ENCODE measurements at regions not wholly inside any gene's neighbourhood (a gene's known extent, or its start where the extent isn't known, plus 50 kb on each side); places are given as distances from the start of the nearest gene placed in this dataset.

DNA sequence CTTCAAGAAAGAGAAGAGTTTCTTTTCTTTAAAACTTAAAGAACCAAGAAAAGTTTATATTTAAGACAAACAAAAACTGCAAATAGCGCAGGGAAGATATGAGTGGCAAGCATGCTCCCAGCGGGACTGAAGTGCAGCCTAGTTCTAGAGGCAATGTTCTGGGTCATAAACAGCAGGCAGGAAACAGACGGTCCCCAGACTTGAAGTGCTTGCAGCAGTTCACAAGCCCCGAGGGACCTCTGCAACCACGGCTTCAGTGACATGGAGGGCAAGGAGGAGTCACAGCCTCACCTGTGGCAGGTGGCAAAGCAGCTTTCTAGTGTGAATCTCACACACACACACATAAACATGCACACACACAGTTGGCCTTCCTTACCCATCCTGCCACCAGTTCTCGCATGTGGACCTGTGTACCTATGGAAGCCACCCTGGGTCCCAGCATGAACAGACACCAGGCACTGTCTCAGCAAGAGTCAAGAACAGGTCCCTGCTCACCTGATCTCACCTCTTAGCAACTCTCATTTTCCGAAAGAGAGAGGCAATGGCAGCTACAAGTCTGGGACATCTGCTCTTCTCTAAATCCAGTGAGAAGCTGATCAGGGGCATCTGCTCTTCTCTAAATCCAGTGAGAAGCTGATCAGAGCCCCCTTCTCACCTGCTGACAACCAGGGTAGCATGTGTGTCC lies 162.0 kb downstream of the EFNB2 start:
- no peaks in the 10 kb centered on the region for H3K4me1 ChIP-seq
- no peak for DNase-seq

DNA sequence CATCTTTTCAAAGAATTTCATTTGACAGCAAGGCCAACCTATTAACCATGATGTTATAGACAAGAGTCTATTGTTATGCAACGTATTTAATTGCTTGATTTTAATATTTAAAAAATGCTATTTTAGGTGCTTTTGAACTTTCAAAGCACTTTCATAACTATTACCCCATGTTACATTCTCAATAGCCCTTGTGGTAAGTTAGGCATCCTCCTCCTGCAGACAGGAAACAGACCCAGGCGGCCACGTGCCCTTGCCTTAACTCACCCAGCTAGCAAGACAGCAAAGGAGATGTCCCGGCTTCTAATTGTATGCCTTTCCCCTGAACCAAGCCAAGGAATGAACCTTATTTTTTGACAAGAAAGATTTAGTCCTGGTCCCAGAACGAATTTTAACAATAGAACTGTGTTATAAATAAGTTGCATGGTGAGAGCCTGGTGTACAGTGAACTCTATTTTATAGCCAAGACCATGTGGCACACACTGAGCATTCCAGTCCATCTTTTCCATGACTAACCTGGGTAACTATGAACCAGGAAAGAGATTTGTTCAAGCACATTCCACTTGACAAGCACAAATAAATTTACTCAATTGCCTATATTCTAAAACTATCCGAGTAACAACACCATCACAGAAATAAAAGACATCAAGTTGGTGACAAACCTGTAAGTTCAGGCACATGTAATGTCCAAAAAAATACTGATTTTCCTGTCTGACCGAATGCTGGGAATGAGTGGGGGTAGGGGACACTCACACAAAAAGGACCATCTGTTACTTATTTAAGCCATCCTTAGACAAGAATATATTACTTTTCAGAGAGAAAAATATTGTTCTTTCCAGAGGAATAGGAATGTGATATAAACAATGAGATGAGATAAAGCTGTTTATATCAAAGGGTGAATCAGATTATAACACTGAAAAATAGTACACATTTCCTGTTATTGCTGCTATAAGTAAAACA lies 163.0 kb downstream of the EFNB2 start:
- ATAC-seq = no peak

More for the DNA sequence above, 162.0 kb downstream of the EFNB2 start:
- no peaks in the 10 kb centered on the region for H3K27me3 ChIP-seq
- H3K9me3 ChIP-seq = no peaks in the 10 kb centered on the region
- no peak for ATAC-seq
- H3K4me3 ChIP-seq = no peak overlapping the region
- no peak for TF ChIP-seq POLR2A (IDR thresholded peaks at IDR 0.05)
- no peak for TF ChIP-seq CTCF (IDR thresholded peaks at IDR 0.05)
- intact Hi-C loops (cut with DNase I) = no loop called here
- H3K36me3 ChIP-seq (replicated peaks in 1 of 2; ENCODE audit: insufficient read depth in 1 of 2, low read depth in 2 of 2) = no peaks in the 10 kb centered on the region
- WGBS, 2 donors = 50 to 52% methylated on average over 6 to 7 of the region's 7 CpGs
- no peak overlapping the region for H3K27ac ChIP-seq

DNA sequence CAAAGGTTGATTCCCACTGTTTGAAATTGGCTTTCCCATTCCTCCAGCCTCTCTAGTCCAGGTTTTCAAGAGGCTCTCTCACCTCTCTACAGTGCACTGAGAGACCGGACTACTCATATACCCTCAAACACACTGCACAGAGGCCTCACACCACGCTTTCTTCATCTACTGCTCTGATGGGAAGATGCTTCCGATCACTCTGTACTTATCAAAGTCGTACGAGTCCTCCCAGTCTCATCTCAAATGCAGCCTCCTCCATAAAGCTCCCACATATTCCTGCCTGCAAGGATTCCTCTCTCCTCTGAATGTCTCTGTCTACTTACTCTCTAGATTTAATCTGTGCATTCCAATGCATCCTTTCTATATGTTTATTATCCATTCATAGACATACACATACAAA lies 164.4 kb downstream of the EFNB2 start:
- H3K27ac ChIP-seq = no peak overlapping the region
- ATAC-seq (no peak), DNase-seq (no peak)
- H3K27me3 ChIP-seq = no peaks in the 10 kb centered on the region
- 76 to 88% methylated on average over 5 of the region's 5 CpGs for WGBS, 2 donors
- no peaks in the 10 kb centered on the region for H3K4me1 ChIP-seq
- H3K9me3 ChIP-seq = no peaks in the 10 kb centered on the region
- no peaks in the 10 kb centered on the region for H3K36me3 ChIP-seq (replicated peaks in 1 of 2; ENCODE audit: insufficient read depth in 1 of 2, low read depth in 2 of 2)
- H3K4me3 ChIP-seq = no peak overlapping the region
- TF ChIP-seq POLR2A (IDR thresholded peaks at IDR 0.05) (no peak), CTCF (IDR thresholded peaks at IDR 0.05) (no peak)
- intact Hi-C loops (cut with DNase I) = no loop called here

More for the DNA sequence above, 163.0 kb downstream of the EFNB2 start:
- H3K36me3 ChIP-seq (replicated peaks in 1 of 2; ENCODE audit: insufficient read depth in 1 of 2, low read depth in 2 of 2) = no peaks in the 10 kb centered on the region
- intact Hi-C loops (cut with DNase I) = no loop called here
- 54 to 64% methylated on average over 7 of the region's 7 CpGs for WGBS, 2 donors
- DNase-seq = no peak
- no peak for TF ChIP-seq CTCF (IDR thresholded peaks at IDR 0.05)
- no peak for TF ChIP-seq POLR2A (IDR thresholded peaks at IDR 0.05)
- H3K4me3 ChIP-seq = no peak overlapping the region
- no peaks in the 10 kb centered on the region for H3K9me3 ChIP-seq
- no peaks in the 10 kb centered on the region for H3K27me3 ChIP-seq
- H3K27ac ChIP-seq = no peak overlapping the region
- no peaks in the 10 kb centered on the region for H3K4me1 ChIP-seq

DNA sequence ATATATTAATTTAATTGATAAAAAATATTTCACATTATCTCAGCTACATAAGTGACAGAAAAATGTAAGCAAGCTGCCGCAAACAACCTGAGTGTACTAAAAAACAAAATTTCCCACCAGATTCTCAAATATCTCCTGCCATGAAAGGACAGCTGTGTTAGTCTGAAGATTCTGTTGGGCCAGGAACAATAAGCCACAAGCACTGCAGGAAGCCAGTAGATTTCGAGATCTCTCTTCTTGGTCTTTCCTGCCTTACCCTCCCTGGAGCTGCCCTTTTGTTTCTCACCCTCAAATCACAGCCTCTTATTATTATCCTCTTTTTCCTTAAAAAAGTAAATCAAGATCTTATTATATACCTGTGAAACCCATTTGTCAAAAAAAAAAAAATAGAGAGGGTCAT lies 165.6 kb downstream of the EFNB2 start:
- Histone ChIP-seq H3K27me3 (no peaks in the 10 kb centered on the region), H3K4me3 (no peak overlapping the region), H3K4me1 (no peaks in the 10 kb centered on the region), H3K27ac (no peak overlapping the region), H3K36me3 (replicated peaks in 1 of 2; ENCODE audit: insufficient read depth in 1 of 2, low read depth in 2 of 2) (no peaks in the 10 kb centered on the region), H3K9me3 (no peaks in the 10 kb centered on the region)
- intact Hi-C loops (cut with DNase I) = no loop called here
- no peak for DNase-seq
- 84% methylated on average over 2 of the region's 2 CpGs for WGBS, 2 donors
- TF ChIP-seq POLR2A (IDR thresholded peaks at IDR 0.05) = no peak
- TF ChIP-seq CTCF (IDR thresholded peaks at IDR 0.05) = no peak
- no peak for ATAC-seq
